Right lobe of liver (tissue), 6 donors: ENCODE measurements at regions not wholly inside any gene's neighbourhood (a gene's known extent, or its start where the extent isn't known, plus 50 kb on each side); places are given as distances from the start of the nearest gene placed in this dataset.
"Not testable (repeated sequence)": the region's sequence is repeated elsewhere in the genome, so short reads cannot be mapped to it uniquely, and the experiment has no call there.

Source experiments
- ATAC-seq, 4 donors: fragments of 200-7000 bp; cut with Tn5 transposase; one replicate each; pipeline ENCODE4 v1.9.1; 2020; ENCODE audit warnings: mild to moderate bottlenecking in 4 of 4, moderate library complexity in 4 of 4
- DNase-seq, 3 donors: peaks; one replicate each; pipeline ENCODE4 v3.0.0-alpha.2; 2020
- H3K27ac ChIP-seq, 3 donors: fragments of 200-600 bp; one replicate each; pipeline ENCODE4 v1.8.0; 2022
- H3K27me3 ChIP-seq, 2 donors: fragments of 200-600 bp; one replicate each; pipeline ENCODE4 v1.8.0; 2022
- H3K36me3 ChIP-seq, 4 donors: fragments of 200-600 bp; sonication (generic) in 1 of 4; one replicate each; pipeline versions ENCODE4 v1.5.1 to v1.8.0; 2017 to 2022; ENCODE audit warnings: control low read depth in 1 of 4
- H3K4me1 ChIP-seq, 4 donors: fragments of 200-600 bp; sonication (generic) in 1 of 4; one replicate each; pipeline versions ENCODE4 v1.5.1 to v1.8.0; 2017 to 2022; ENCODE audit warnings: control low read depth in 1 of 4
- H3K4me3 ChIP-seq, 3 donors: fragments of 200-600 bp; one replicate each; pipeline ENCODE4 v1.8.0; 2022
- H3K9me3 ChIP-seq, 4 donors: fragments of 200-600 bp; sonication (generic) in 1 of 4; one replicate each; pipeline versions ENCODE4 v1.5.1 to v1.8.0; 2017 to 2022; ENCODE audit warnings: control low read depth in 1 of 4
- POLR2A ChIP-seq: fragments of 450-650 bp; IDR thresholded peaks from one replicate; pipeline ENCODE4 v1.6.1; 2017; ENCODE audit warnings: antibody characterized with exemption, mild to moderate bottlenecking
- WGBS: methylation state at CpG from one replicate; pipeline ENCODE4 v1.1.6; 2018; ENCODE audit warnings: low coverage, low lambda C conversion rate; ENCODE audit not compliant: insufficient coverage; ENCODE audit errors: missing lambda C conversion rate; 5-methylcytosine and 5-hydroxymethylcytosine counted together
- intact Hi-C, 2 donors: fragments of 100-400 bp; cut with DNase I; formaldehyde crosslinking; loops; one replicate each; pipeline versions ENCODE4 v1.11.2 to v1.14.1; 2022
- TF ChIP-seq, protein P1 (sequence below), 4 donors: fragments of 200-600 bp in 3 of 4; fragments of 450-650 bp in 1 of 4; IDR thresholded peaks; one replicate each; pipeline versions ENCODE4 v1.5.1 to v1.8.0; 2016 to 2022; ENCODE audit warnings: antibody characterized with exemption in 4 of 4, mild to moderate bottlenecking in 2 of 4
- donor health status: DM: no; HTN: yes; CAD: no.
- donor health status: DM: no; HTN: no; CAD: no.
- donor health status: DM: no; HTN: no; CAD: no.
- donor health status: DM: no; HTN: yes; CAD: no.
- donor health status: DM: no; HTN: yes; CAD: no.

DNA sequence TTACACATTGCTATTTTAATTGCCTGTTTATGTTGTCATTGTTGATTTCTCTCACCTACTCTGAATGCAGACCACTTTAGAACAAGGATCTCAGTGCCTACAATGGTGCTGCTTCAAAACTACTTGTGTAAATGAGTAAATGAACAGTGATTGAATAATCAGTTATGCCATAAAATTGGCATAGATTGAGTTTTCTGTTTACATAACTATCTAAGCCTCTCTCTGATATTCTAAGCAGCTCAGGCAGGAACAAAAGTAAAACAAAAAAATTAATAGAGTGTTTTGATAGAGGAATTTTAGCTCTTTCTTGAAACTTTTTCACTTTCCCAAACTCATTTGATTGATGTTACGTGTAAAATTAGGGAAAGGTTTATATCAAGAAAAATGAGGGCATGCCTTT lies 232.3 kb upstream of the KITLG start:
- WGBS = 93% methylated on average over 1 of the region's 1 CpG
- intact Hi-C loops = no loop called here
- H3K4me1 ChIP-seq = no peaks in the 10 kb centered on the region
- H3K36me3 ChIP-seq = no peaks in the 10 kb centered on the region
- ATAC-seq (no peak), DNase-seq (no peak)
- H3K27me3 ChIP-seq = no peaks in the 10 kb centered on the region
- H3K9me3 ChIP-seq = no peaks in the 10 kb centered on the region
- no peak for TF ChIP-seq POLR2A
- TF ChIP-seq, protein P1, sequence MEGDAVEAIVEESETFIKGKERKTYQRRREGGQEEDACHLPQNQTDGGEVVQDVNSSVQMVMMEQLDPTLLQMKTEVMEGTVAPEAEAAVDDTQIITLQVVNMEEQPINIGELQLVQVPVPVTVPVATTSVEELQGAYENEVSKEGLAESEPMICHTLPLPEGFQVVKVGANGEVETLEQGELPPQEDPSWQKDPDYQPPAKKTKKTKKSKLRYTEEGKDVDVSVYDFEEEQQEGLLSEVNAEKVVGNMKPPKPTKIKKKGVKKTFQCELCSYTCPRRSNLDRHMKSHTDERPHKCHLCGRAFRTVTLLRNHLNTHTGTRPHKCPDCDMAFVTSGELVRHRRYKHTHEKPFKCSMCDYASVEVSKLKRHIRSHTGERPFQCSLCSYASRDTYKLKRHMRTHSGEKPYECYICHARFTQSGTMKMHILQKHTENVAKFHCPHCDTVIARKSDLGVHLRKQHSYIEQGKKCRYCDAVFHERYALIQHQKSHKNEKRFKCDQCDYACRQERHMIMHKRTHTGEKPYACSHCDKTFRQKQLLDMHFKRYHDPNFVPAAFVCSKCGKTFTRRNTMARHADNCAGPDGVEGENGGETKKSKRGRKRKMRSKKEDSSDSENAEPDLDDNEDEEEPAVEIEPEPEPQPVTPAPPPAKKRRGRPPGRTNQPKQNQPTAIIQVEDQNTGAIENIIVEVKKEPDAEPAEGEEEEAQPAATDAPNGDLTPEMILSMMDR (IDR thresholded peaks at IDR 0.05) = no peak
- no peak overlapping the region for H3K27ac ChIP-seq
- H3K4me3 ChIP-seq = no peak overlapping the region

DNA sequence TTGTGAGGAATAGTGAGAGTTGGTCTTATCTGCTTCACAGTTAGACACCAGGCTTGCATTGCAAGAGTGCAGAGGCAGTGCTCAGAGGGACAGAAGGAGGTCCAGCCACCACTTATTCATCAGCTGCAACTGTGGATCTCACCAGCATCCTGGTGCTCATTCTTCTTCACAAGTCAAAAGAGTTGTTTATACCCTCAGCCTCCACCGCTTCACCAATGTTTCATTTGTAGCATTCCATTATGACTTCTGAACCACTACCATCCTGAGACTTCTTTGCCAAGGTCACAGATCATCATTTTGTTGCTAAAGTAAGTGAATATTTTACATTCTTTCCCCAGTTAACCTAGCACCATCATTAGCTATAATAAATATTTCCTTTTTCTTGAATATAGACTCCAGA lies 230.5 kb upstream of the KITLG start:
- TF ChIP-seq, protein P1 (IDR thresholded peaks at IDR 0.05) = no peak
- TF ChIP-seq POLR2A = no peak
- Histone ChIP-seq H3K27ac (no peak overlapping the region), H3K9me3 (no peaks in the 10 kb centered on the region), H3K27me3 (no peaks in the 10 kb centered on the region), H3K36me3 (no peaks in the 10 kb centered on the region), H3K4me1 (no peaks in the 10 kb centered on the region), H3K4me3 (no peak overlapping the region)
- ATAC-seq = no peak
- intact Hi-C loops = no loop called here
- no peak for DNase-seq
- 83% methylated on average over 1 of the region's 1 CpG for WGBS

DNA sequence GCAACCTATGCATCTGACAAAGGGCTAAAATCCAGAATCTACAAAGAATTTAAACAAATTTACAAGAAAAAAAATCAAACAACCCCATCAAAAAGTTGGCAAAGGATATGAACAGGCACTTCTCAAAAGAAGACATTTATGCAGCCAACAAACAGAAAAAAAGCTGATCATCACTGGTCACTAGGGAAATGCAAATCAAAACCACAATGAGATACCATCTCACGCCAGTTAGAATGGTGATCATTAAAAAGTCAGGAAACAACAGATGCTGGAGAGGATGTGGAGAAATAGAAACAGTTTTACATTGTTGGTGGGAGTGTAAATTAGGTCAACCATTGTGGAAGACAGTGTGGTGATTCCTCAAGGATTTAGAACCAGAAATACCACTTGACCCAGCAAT lies 229.6 kb upstream of the KITLG start:
- H3K27me3 ChIP-seq, ATAC-seq, DNase-seq, H3K4me3 ChIP-seq, H3K27ac ChIP-seq, H3K36me3 ChIP-seq, intact Hi-C loops, H3K4me1 ChIP-seq, H3K9me3 ChIP-seq: not testable (repeated sequence)
- WGBS = 62% methylated on average over 1 of the region's 1 CpG

DNA sequence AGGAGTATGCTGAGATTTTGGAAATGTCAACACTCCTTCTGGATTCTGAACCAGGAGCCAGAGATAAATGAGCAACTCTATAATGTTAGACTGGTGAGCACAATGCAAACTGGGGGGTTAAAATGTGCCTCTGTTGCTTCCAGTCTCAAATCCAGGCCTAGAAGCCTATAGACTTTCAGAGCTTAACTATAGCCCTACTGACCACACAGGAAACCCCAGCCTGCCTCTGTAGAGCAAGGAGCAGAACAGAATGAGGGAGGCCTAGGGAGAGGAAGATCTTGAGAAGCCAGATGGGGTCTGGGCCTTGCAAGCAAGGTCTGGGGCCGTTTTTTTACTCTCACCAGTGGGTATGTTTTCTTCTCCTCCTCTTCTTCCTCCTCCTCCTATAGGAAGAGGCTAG lies 225.4 kb upstream of the KITLG start:
- no peak overlapping the region for H3K4me3 ChIP-seq
- no peak for TF ChIP-seq POLR2A
- TF ChIP-seq, protein P1 (IDR thresholded peaks at IDR 0.05) = no peak
- H3K9me3 ChIP-seq = no peaks in the 10 kb centered on the region
- no peaks in the 10 kb centered on the region for H3K4me1 ChIP-seq
- no peak overlapping the region for H3K27ac ChIP-seq
- DNase-seq (no peak), ATAC-seq (no peak)
- no peaks in the 10 kb centered on the region for H3K36me3 ChIP-seq
- 31% methylated on average over 1 of the region's 1 CpG for WGBS
- no peaks in the 10 kb centered on the region for H3K27me3 ChIP-seq
- intact Hi-C loops = no loop called here

DNA sequence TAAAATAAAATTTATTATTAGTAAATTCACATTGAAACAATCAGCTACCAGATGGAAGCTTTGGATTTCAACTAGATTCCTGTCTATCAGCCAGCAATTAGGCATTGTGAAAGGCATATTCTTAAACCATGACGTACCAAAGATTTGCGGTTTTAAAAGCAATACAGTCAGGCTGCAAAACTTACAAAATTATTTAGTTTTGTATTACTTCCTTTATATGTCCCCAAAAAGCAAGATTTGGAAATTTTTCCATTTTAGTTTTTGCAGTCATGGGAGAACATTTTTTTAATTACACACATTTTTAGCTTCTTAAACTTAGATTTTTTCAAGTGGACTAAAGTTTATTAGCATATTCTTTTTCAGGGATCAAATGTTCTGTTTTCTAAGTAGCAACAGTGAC lies 225.0 kb upstream of the KITLG start:
- Histone ChIP-seq H3K4me3 (no peak overlapping the region), H3K9me3 (no peaks in the 10 kb centered on the region), H3K27ac (no peak overlapping the region), H3K36me3 (no peaks in the 10 kb centered on the region), H3K4me1 (no peaks in the 10 kb centered on the region), H3K27me3 (no peaks in the 10 kb centered on the region)
- ATAC-seq (no peak), DNase-seq (no peak)
- WGBS = 92% methylated on average over 2 of the region's 2 CpGs
- intact Hi-C loops = no loop called here
- TF ChIP-seq, protein P1 (IDR thresholded peaks at IDR 0.05) = no peak
- no peak for TF ChIP-seq POLR2A
